ENCODE measurements at regions not wholly inside any gene's neighbourhood (a gene's known extent, or its start where the extent isn't known, plus 50 kb on each side); places are given as distances from the start of the nearest gene placed in this dataset.

DNA sequence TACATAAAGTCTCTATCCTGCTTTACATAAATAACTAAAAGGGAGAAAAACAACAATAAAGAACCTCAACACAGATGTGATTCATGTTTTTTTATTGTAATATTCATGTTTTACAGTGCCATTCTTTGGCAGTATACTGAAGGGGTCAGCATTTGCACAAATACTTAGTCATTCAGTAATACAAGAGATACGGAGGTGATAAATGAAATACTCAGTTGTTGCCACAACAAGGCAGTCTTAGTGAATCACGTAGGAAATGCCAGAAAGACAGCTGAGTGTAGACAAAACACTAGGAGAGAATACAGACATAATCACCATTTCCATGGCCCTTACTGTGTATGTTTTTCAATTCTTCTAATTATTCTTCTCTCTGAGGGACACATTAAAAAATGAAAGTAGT, 910.4 kb downstream of the METTL15 start:
- TF ChIP-seq, protein P1, sequence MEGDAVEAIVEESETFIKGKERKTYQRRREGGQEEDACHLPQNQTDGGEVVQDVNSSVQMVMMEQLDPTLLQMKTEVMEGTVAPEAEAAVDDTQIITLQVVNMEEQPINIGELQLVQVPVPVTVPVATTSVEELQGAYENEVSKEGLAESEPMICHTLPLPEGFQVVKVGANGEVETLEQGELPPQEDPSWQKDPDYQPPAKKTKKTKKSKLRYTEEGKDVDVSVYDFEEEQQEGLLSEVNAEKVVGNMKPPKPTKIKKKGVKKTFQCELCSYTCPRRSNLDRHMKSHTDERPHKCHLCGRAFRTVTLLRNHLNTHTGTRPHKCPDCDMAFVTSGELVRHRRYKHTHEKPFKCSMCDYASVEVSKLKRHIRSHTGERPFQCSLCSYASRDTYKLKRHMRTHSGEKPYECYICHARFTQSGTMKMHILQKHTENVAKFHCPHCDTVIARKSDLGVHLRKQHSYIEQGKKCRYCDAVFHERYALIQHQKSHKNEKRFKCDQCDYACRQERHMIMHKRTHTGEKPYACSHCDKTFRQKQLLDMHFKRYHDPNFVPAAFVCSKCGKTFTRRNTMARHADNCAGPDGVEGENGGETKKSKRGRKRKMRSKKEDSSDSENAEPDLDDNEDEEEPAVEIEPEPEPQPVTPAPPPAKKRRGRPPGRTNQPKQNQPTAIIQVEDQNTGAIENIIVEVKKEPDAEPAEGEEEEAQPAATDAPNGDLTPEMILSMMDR (IDR thresholded peaks at IDR 0.05), result no peak
- no peak for TF ChIP-seq POLR2A (IDR thresholded peaks at IDR 0.05)

Measured in thyroid gland (tissue), 4 donors.